ENCODE measurements at regions not wholly inside any gene's neighbourhood (a gene's known extent, or its start where the extent isn't known, plus 50 kb on each side); places are given as distances from the start of the nearest gene placed in this dataset.

DNA sequence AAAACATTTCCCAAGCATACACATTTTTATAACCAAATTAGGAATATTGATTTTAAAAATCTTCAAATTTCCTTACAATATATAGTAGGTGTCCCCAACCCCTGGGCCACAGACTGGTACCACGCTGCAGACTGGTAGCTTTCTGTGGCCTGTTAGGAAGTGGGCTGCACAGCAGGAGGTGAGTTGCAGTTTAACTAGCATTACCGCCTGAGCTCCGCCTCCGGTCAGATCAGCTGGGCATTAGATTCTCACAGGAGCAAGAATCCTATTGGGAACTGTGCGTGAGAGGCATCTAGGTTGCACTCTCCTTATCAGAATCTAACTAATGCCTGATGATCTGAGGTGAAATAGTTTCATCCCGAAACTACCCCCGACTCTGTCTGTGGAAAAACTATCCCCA lies 62.1 kb downstream of the ZWINT start:
- H3K36me3 ChIP-seq, result no peaks in the 10 kb centered on the region
- ATAC-seq, result no peak
- H3K4me1 ChIP-seq, result no peaks in the 10 kb centered on the region
- no peak overlapping the region for H3K27ac ChIP-seq
- DNase-seq, result no peak
- TF ChIP-seq CTCF (IDR thresholded peaks at IDR 0.05), result no peak
- no peak overlapping the region for H3K4me3 ChIP-seq
- intact Hi-C loops (cut with DNase I), result no loop called here
- H3K9me3 ChIP-seq, result no peaks in the 10 kb centered on the region
- no peaks in the 10 kb centered on the region for H3K27me3 ChIP-seq (ENCODE audit: low read depth)

DNA sequence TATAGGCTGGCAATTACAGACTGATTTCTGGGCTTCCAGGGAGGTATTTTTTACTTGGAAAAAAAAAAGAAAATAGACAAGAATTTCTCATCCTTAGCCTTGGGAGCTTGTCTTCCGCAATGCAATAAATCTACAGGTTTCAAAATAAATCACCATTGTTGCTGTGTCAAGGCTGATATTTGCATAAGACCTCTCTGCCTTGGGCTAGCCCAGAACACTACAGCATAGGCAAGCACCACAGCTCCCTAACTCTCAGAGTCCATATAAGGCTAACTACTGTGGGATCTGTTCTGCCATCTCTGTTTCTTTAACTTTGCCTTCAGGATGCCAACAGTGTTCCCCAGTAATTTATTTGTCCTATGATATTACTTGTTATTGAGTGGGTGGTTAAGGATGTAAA lies 64.4 kb downstream of the ZWINT start:
- Histone ChIP-seq H3K4me1 (no peaks in the 10 kb centered on the region), H3K27me3 (ENCODE audit: low read depth) (no peaks in the 10 kb centered on the region), H3K36me3 (no peaks in the 10 kb centered on the region), H3K27ac (no peak overlapping the region), H3K4me3 (no peak overlapping the region), H3K9me3 (no peaks in the 10 kb centered on the region)
- no peak for DNase-seq
- no peak for ATAC-seq
- intact Hi-C loops (cut with DNase I), result no loop called here
- TF ChIP-seq CTCF (IDR thresholded peaks at IDR 0.05), result no peak

DNA sequence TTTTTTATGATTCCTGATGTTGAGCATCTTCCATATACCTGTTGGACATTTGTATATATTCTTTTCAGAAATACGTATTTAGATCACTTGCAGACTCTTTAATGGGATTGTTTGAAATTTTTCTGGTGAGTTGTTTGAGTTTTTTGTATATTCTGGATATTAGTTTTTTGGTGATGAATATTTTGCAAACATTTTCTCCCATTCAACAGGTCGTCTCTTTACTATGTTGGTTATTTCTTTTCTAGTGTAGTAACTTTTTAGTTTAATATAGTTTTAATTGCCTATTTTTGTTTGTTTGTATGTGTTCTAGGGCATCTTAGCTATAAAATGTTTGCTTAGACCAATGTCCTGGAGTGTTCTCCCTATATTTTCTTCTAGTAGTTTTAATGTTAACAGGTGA lies 72.7 kb downstream of the ZWINT start:
- Histone ChIP-seq H3K4me3 (no peak overlapping the region), H3K9me3 (no peaks in the 10 kb centered on the region), H3K4me1 (no peaks in the 10 kb centered on the region), H3K27ac (no peak overlapping the region), H3K27me3 (ENCODE audit: low read depth) (no peaks in the 10 kb centered on the region), H3K36me3 (no peaks in the 10 kb centered on the region)
- no peak for DNase-seq
- no peak for TF ChIP-seq CTCF (IDR thresholded peaks at IDR 0.05)
- no peak for ATAC-seq
- intact Hi-C loops (cut with DNase I), result no loop called here

- Histone ChIP-seq H3K27ac (no peak overlapping the region), H3K4me1 (no peaks in the 10 kb centered on the region), H3K9me3 (no peaks in the 10 kb centered on the region), H3K36me3 (no peaks in the 10 kb centered on the region), H3K4me3 (no peak overlapping the region), H3K27me3 (ENCODE audit: low read depth) (no peaks in the 10 kb centered on the region)
- ATAC-seq (no peak), DNase-seq (no peak)
- intact Hi-C loops (cut with DNase I), result no loop called here
- TF ChIP-seq CTCF (IDR thresholded peaks at IDR 0.05), result no peak
Measured at GRCh38 chr10:56286096-56286495, 75.0 kb downstream of the ZWINT start.

- Histone ChIP-seq H3K4me1 (no peaks in the 10 kb centered on the region), H3K27ac (no peak overlapping the region), H3K27me3 (ENCODE audit: low read depth) (no peaks in the 10 kb centered on the region), H3K36me3 (no peaks in the 10 kb centered on the region), H3K9me3 (no peaks in the 10 kb centered on the region), H3K4me3 (no peak overlapping the region)
- TF ChIP-seq CTCF (IDR thresholded peaks at IDR 0.05), result no peak
- ATAC-seq (no peak), DNase-seq (no peak)
- intact Hi-C loops (cut with DNase I), result no loop called here
Measured at GRCh38 chr10:56279270-56279669, 81.8 kb downstream of the ZWINT start.

DNA sequence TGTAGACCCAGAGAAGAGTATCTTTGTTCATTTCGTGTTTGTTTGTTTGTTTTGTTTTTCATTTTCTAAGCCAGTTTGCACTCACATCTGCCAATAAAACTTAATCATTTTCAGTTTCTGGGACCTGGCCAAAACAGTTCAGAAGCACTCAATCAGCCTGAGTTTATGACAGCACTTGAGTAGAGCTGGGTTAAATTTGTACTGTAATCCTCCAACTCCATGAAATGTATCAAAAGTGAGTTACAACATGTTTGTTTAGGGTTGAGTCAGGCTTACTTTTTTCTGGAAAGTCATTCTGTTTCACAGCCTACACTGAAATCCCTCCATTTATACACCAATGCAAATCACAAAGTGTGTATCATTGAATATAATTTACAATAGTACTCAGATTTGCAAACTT lies 91.9 kb downstream of the ZWINT start:
- no peak overlapping the region for H3K4me3 ChIP-seq
- H3K27ac ChIP-seq, result no peak overlapping the region
- TF ChIP-seq CTCF (IDR thresholded peaks at IDR 0.05), result no peak
- no peaks in the 10 kb centered on the region for H3K4me1 ChIP-seq
- ATAC-seq (no peak), DNase-seq (no peak)
- no peaks in the 10 kb centered on the region for H3K36me3 ChIP-seq
- no peaks in the 10 kb centered on the region for H3K27me3 ChIP-seq (ENCODE audit: low read depth)
- no peaks in the 10 kb centered on the region for H3K9me3 ChIP-seq
- intact Hi-C loops (cut with DNase I), result no loop called here

Data from lower lobe of right lung (tissue), 2 donors.